ENCODE measurements at regions not wholly inside any gene's neighbourhood (a gene's known extent, or its start where the extent isn't known, plus 50 kb on each side); places are given as distances from the start of the nearest gene placed in this dataset.

- TF ChIP-seq MAX (IDR thresholded peaks at IDR 0.05) (no peak), YY1 (IDR thresholded peaks at IDR 0.05; ENCODE audit: low read depth) (no peak), EP300 (IDR thresholded peaks at IDR 0.05; ENCODE audit: borderline replicate concordance) (no peak), USF1 (IDR thresholded peaks at IDR 0.05) (no peak), TAF1 (IDR thresholded peaks at IDR 0.05; ENCODE audit: low read depth) (no peak), FOXM1 (IDR thresholded peaks at IDR 0.05; ENCODE audit: borderline replicate concordance, low read depth) (no peak), TCF12 (IDR thresholded peaks at IDR 0.05; ENCODE audit: low read depth) (no peak)
Observed at GRCh38 chr21:45348591-45349327, 56.2 kb upstream of the COL18A1 start.

GRCh38 chr21:45350206-45350854 is 54.6 kb upstream of the COL18A1 start:
- TF ChIP-seq REST (IDR thresholded peaks at IDR 0.05; ENCODE audit: low read depth) = no peak
- no peak for TF ChIP-seq MAX (IDR thresholded peaks at IDR 0.05)
- no peak for TF ChIP-seq NFIC (IDR thresholded peaks at IDR 0.05)
- no peak for TF ChIP-seq USF1 (IDR thresholded peaks at IDR 0.05)
- TF ChIP-seq CEBPB (IDR thresholded peaks at IDR 0.05) = no peak
- no peak for TF ChIP-seq EP300 (IDR thresholded peaks at IDR 0.05; ENCODE audit: borderline replicate concordance)
- no peak for TF ChIP-seq CREB1 (IDR thresholded peaks at IDR 0.05; ENCODE audit: low read depth)
- TF ChIP-seq TAF1 (IDR thresholded peaks at IDR 0.05; ENCODE audit: low read depth) = no peak
- no peak for TF ChIP-seq ZBTB7A (IDR thresholded peaks at IDR 0.05; ENCODE audit: low read depth)

GRCh38 chr21:45351061-45351460 is 53.9 kb upstream of the COL18A1 start:
- TF ChIP-seq USF1 (IDR thresholded peaks at IDR 0.05) = no peak
- TF ChIP-seq EGR1 (IDR thresholded peaks at IDR 0.05) = no peak
- no peak for TF ChIP-seq YY1 (IDR thresholded peaks at IDR 0.05; ENCODE audit: low read depth)
- no peak for TF ChIP-seq TAF1 (IDR thresholded peaks at IDR 0.05; ENCODE audit: low read depth)
- no peak for TF ChIP-seq RAD21 (IDR thresholded peaks at IDR 0.05; ENCODE audit: low read depth)
- TF ChIP-seq REST (IDR thresholded peaks at IDR 0.05; ENCODE audit: low read depth) = no peak
- TF ChIP-seq ZBTB7A (IDR thresholded peaks at IDR 0.05; ENCODE audit: low read depth) = no peak
- TF ChIP-seq EP300 (IDR thresholded peaks at IDR 0.05; ENCODE audit: borderline replicate concordance) = no peak
- TF ChIP-seq TEAD4 (IDR thresholded peaks at IDR 0.05) = no peak
- no peak for TF ChIP-seq NFIC (IDR thresholded peaks at IDR 0.05)

- TF ChIP-seq NFIC (IDR thresholded peaks at IDR 0.05) (no peak), YY1 (IDR thresholded peaks at IDR 0.05; ENCODE audit: low read depth) (no peak), REST (IDR thresholded peaks at IDR 0.05; ENCODE audit: low read depth) (no peak), TEAD4 (IDR thresholded peaks at IDR 0.05) (no peak), CEBPB (IDR thresholded peaks at IDR 0.05) (no peak), USF1 (IDR thresholded peaks at IDR 0.05) (no peak)
Observed at GRCh38 chr21:45351526-45352275, 53.3 kb upstream of the COL18A1 start.

Data from Ishikawa (cell line).